MCF 10A (cell line): ENCODE measurements at regions not wholly inside any gene's neighbourhood (a gene's known extent, or its start where the extent isn't known, plus 50 kb on each side); places are given as distances from the start of the nearest gene placed in this dataset.

Experiments used
- BruUV-seq: library from RNA; stranded (reverse); fragments of 400-500 nt; replicated peaks from 2 replicates; lab custom pipeline; 2021; lab: Mats Ljungman, UMichigan
- CTCF ChIA-PET: fragments of 300-600 bp; sonication (Branson Sonifier 250); formaldehyde crosslinking; extraction: SDS; loops from one replicate; lab custom pipeline; 2021; ENCODE audit warnings: antibody characterized with exemption, inconsistent platforms; lab: Yijun Ruan, JAX
- POLR2A ChIA-PET: fragments of 300-600, 350-650 bp; sonication (Branson Sonifier 250); formaldehyde crosslinking; extraction: SDS; loops from one replicate; lab custom pipeline; 2020; ENCODE audit warnings: antibody characterized with exemption, inconsistent platforms; lab: Yijun Ruan, JAX
- DNase-seq: peaks from one replicate; pipeline ENCODE4 v3.0.0-alpha.2; 2018; ENCODE audit not compliant: unreplicated experiment
- H3K27ac Mint-ChIP-seq: one replicate; pipeline ENCODE4 v1.8.0; 2022; ENCODE audit warnings: mild to moderate bottlenecking, low read depth, mixed read lengths; ENCODE audit not compliant: unreplicated experiment
- H3K27me3 Mint-ChIP-seq: one replicate; pipeline ENCODE4 v1.8.0; 2022; ENCODE audit warnings: mixed read lengths; ENCODE audit not compliant: insufficient read depth, unreplicated experiment
- H3K36me3 Mint-ChIP-seq: one replicate; pipeline ENCODE4 v1.8.0; 2022; ENCODE audit warnings: mild to moderate bottlenecking, moderate library complexity, mixed read lengths; ENCODE audit not compliant: insufficient read depth, unreplicated experiment
- H3K4me1 Mint-ChIP-seq: one replicate; pipeline ENCODE4 v1.8.0; 2022; ENCODE audit warnings: mixed read lengths; ENCODE audit not compliant: insufficient read depth, unreplicated experiment
- H3K4me3 Mint-ChIP-seq: one replicate; pipeline ENCODE4 v1.8.0; 2022; ENCODE audit warnings: mild to moderate bottlenecking, moderate library complexity, mixed read lengths; ENCODE audit not compliant: unreplicated experiment
- H3K9me3 Mint-ChIP-seq: one replicate; pipeline ENCODE4 v1.8.0; 2022; ENCODE audit warnings: mixed read lengths; ENCODE audit not compliant: unreplicated experiment
- CTCF ChIP-seq: fragments of 200-600 bp; IDR thresholded peaks from one replicate; pipeline ENCODE4 v1.8.0; 2022; ENCODE audit warnings: antibody characterized with exemption, mild to moderate bottlenecking; ENCODE audit not compliant: unreplicated experiment
- intact Hi-C: fragments of 100-400 bp; cut with micrococcal nuclease; formaldehyde crosslinking; loops from 2 replicates; pipeline ENCODE4 v1.14.1; 2022

GRCh38 chr5:8436924-8437323, 568.0 kb downstream of the MTRR start:
- ChIA-PET CTCF (interaction anchor here (0.6 kb wide), 1 partner anchor 209 kb away, joined by 6 read pairs; no protein-coding TSS in a partner anchor), POLR2A (interaction anchor here (0.7 kb wide), 1 partner anchor 397 kb away, joined by 3 read pairs; no protein-coding TSS in a partner anchor)
- no TSS peak for BruUV-seq
- no peaks in the 10 kb centered on the region for H3K9me3 Mint-ChIP-seq
- H3K27ac Mint-ChIP-seq = no peak overlapping the region
- H3K27me3 Mint-ChIP-seq = peaks cover 9% of the 10 kb centered on the region
- intact Hi-C loops = no loop called here
- no peak overlapping the region for H3K4me3 Mint-ChIP-seq
- no peak for DNase-seq
- no peaks in the 10 kb centered on the region for H3K36me3 Mint-ChIP-seq
- H3K4me1 Mint-ChIP-seq = no peaks in the 10 kb centered on the region
- no peak for TF ChIP-seq CTCF

- no TSS peak for BruUV-seq
- H3K27ac Mint-ChIP-seq = no peak overlapping the region
- no peak for TF ChIP-seq CTCF
- intact Hi-C loops = no loop called here
- DNase-seq = no peak
- ChIA-PET CTCF (interaction anchor here (0.5 to 0.7 kb wide), 2 partner anchors 35 to 110 kb away, joined by 3 read pairs; no protein-coding TSS in a partner anchor), POLR2A (no interaction called here)
- H3K4me3 Mint-ChIP-seq = no peak overlapping the region
- H3K4me1 Mint-ChIP-seq = no peaks in the 10 kb centered on the region
- no peaks in the 10 kb centered on the region for H3K36me3 Mint-ChIP-seq
- no peaks in the 10 kb centered on the region for H3K9me3 Mint-ChIP-seq
- H3K27me3 Mint-ChIP-seq = no peaks in the 10 kb centered on the region
Observed at GRCh38 chr5:8445139-8445538, 576.2 kb downstream of the MTRR start.

GRCh38 chr5:8446179-8446578, 577.2 kb downstream of the MTRR start:
- POLR2A ChIA-PET = no interaction called here

GRCh38 chr5:8456846-8457186, 587.9 kb downstream of the MTRR start:
- H3K36me3 Mint-ChIP-seq = peaks cover 20% of the 10 kb centered on the region
- H3K9me3 Mint-ChIP-seq = no peaks in the 10 kb centered on the region
- no peak for DNase-seq
- no peaks in the 10 kb centered on the region for H3K27me3 Mint-ChIP-seq
- peaks cover 14% of the 10 kb centered on the region for H3K4me1 Mint-ChIP-seq
- ChIA-PET POLR2A (interaction anchor here (0.6 to 3.0 kb wide), 16 partner anchors 10 to 634 kb away, joined by 3 to 10 read pairs (median 4); no protein-coding TSS in a partner anchor), CTCF (interaction anchor here (1.9 kb wide), 1 partner anchor 529 kb away, joined by 6 read pairs; no protein-coding TSS in a partner anchor)
- BruUV-seq = TSS peak; percentile 94
- peak overlapping the region; percentile 83 for H3K27ac Mint-ChIP-seq
- no peak for TF ChIP-seq CTCF
- intact Hi-C loops = loop anchor here (5.0 kb wide), 2 partner anchors 115 to 450 kb away; no protein-coding TSS in a partner anchor
- peak overlapping the region; percentile 92 for H3K4me3 Mint-ChIP-seq

More at GRCh38 chr5:8446179-8446578, 577.2 kb downstream of the MTRR start:
- Mint-ChIP-seq H3K4me1 (no peaks in the 10 kb centered on the region), H3K27ac (no peak overlapping the region), H3K27me3 (no peaks in the 10 kb centered on the region), H3K9me3 (no peaks in the 10 kb centered on the region), H3K36me3 (no peaks in the 10 kb centered on the region), H3K4me3 (no peak overlapping the region)
- CTCF ChIA-PET = no interaction called here
- DNase-seq = no peak
- no TSS peak for BruUV-seq
- intact Hi-C loops = no loop called here
- TF ChIP-seq CTCF = no peak
